Activated CD8-positive, alpha-beta T cell treated with anti-CD3 and anti-CD28 coated beads, Interleukin-2, amount 10 ng/mL, durations not matched to agents 7 days and 5 days (primary cell): ENCODE measurements at regions not wholly inside any gene's neighbourhood (a gene's known extent, or its start where the extent isn't known, plus 50 kb on each side); places are given as distances from the start of the nearest gene placed in this dataset.

Source experiments
- ATAC-seq: fragments of 150-1000 bp; cut with Tn5 transposase; one replicate; pipeline ENCODE4 v1.10.0; 2021; ENCODE audit warnings: moderate library complexity
- CTCF ChIA-PET: fragments of 350-600 bp; sonication (Branson Sonifier 250); formaldehyde crosslinking; loops from one replicate; lab custom pipeline; 2021; ENCODE audit warnings: antibody characterized with exemption; lab: Charles Lee
- POLR2A ChIA-PET: fragments of 350-600 bp; sonication (Branson Sonifier 250); formaldehyde crosslinking; loops from one replicate; lab custom pipeline; 2021; ENCODE audit warnings: antibody characterized with exemption; lab: Charles Lee
- DNase-seq: peaks from one replicate; pipeline ENCODE4 v3.0.0-alpha.2; 2020
- H3K27ac Mint-ChIP-seq: one replicate; pipeline ENCODE4 v1.8.0; 2021; ENCODE audit warnings: mild to moderate bottlenecking, mixed read lengths
- H3K27me3 Mint-ChIP-seq: one replicate; pipeline ENCODE4 v1.8.0; 2021; ENCODE audit warnings: low read depth, mixed read lengths
- H3K36me3 Mint-ChIP-seq: one replicate; pipeline ENCODE4 v1.8.0; 2021; ENCODE audit warnings: low read depth, mixed read lengths
- H3K4me1 Mint-ChIP-seq: one replicate; pipeline ENCODE4 v1.8.0; 2021; ENCODE audit warnings: low read depth, mixed read lengths
- H3K4me3 Mint-ChIP-seq: one replicate; pipeline ENCODE4 v1.8.0; 2021; ENCODE audit warnings: mild to moderate bottlenecking, mixed read lengths
- H3K9me3 Mint-ChIP-seq: one replicate; pipeline ENCODE4 v1.8.0; 2022; ENCODE audit warnings: mixed read lengths; ENCODE audit not compliant: insufficient read depth

DNA sequence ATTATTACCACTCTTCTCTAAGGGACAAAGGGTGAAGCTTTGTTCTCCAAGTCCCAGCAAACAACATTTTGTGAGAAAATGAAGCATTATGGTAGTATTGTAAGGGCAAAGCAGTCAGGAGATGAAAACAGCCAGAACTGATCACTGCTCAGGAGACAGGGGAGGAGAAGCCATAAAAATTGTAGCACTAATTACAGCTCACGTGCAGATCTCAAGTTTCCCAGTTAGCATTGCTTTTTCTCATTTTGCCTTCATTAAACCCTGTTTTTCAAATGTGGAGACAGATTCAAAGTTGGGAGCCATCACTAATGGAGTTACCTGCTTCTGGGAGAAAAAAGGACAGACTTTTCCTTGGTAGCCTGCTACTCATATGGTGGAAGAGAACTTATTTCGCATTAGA is 210.9 kb upstream of the PDE10A start:
- ChIA-PET CTCF (interaction anchor here (1.0 kb wide), 1 partner anchor 11 kb away, joined by 3 read pairs; no protein-coding TSS in a partner anchor), POLR2A (no interaction called here)
- Mint-ChIP-seq H3K9me3 (no peaks in the 10 kb centered on the region), H3K27ac (no peak overlapping the region), H3K4me3 (no peak overlapping the region), H3K36me3 (no peaks in the 10 kb centered on the region), H3K27me3 (peaks cover 12% of the 10 kb centered on the region), H3K4me1 (no peaks in the 10 kb centered on the region)
- DNase-seq (no peak), ATAC-seq (no peak)

DNA sequence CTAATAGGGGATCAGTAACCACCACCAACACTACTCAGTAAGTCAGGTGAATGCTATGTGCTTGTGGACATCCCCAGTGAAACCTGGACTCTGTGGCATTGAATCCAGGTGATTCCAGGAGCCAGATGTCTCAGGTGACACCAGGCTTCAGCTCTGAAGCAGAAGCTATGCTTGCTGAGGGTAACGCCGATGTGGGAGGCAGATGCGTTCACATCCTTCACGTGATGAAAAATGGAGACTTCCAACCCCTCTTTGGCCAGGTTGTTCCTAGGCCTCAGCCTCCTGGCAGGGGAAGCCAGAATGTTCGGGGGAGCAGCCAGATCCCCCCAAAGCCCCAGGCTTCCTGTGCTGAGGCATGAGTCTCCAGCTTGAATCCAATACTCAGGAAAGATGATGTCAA is 209.8 kb upstream of the PDE10A start:
- Mint-ChIP-seq H3K27me3 (peaks cover 14% of the 10 kb centered on the region), H3K36me3 (no peaks in the 10 kb centered on the region), H3K27ac (no peak overlapping the region), H3K4me3 (no peak overlapping the region), H3K4me1 (no peaks in the 10 kb centered on the region), H3K9me3 (no peaks in the 10 kb centered on the region)
- POLR2A ChIA-PET, result no interaction called here
- CTCF ChIA-PET, result no interaction called here
- DNase-seq (no peak), ATAC-seq (no peak)

DNA sequence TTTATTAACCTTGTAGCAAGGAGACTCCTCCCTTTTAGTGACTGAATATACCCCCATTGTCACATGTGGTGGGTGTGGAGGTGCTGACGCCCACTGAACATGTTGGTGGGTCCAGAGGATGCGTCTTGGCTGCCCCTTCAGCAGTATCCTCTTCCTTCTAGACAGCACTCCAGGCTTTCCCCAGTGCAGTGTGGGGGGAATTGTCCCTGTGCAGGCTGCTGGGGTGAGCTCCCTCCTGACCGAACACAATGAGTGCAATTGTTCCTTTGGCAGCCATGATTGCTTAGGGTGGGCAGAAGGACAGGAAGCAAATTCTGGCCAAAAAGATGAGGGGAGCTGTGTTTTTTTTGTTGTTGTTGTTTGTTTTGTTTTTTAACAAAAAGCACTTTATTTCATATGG is 209.3 kb upstream of the PDE10A start:
- ChIA-PET CTCF (no interaction called here), POLR2A (no interaction called here)
- Mint-ChIP-seq H3K4me3 (no peak overlapping the region), H3K9me3 (no peaks in the 10 kb centered on the region), H3K4me1 (no peaks in the 10 kb centered on the region), H3K27me3 (peaks cover 14% of the 10 kb centered on the region), H3K27ac (no peak overlapping the region), H3K36me3 (no peaks in the 10 kb centered on the region)
- DNase-seq (no peak), ATAC-seq (no peak)

DNA sequence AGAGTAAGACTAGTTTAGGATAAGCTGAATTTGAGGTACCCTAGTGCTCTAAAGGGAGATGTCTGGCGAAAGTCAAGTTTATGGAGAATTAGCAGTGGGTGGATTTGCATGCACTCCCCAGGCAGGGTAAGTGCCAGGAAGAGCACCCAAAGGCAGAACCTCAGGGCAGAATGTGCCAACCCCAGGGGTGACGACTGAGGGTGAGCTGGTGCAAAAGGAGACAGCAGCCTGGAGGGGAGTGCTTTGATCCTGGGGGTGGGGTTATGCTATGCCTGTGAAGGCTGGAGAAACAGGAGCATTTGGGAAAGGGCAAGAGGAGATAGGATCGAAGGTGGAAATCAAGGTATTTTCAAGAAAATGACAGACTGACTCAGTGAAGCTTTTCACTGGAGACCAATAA is 208.5 kb upstream of the PDE10A start:
- ATAC-seq (no peak), DNase-seq (no peak)
- Mint-ChIP-seq H3K36me3 (no peaks in the 10 kb centered on the region), H3K4me3 (no peak overlapping the region), H3K9me3 (peaks cover 2% of the 10 kb centered on the region), H3K4me1 (no peaks in the 10 kb centered on the region), H3K27me3 (peaks cover 11% of the 10 kb centered on the region), H3K27ac (no peak overlapping the region)
- POLR2A ChIA-PET, result no interaction called here
- CTCF ChIA-PET, result no interaction called here

DNA sequence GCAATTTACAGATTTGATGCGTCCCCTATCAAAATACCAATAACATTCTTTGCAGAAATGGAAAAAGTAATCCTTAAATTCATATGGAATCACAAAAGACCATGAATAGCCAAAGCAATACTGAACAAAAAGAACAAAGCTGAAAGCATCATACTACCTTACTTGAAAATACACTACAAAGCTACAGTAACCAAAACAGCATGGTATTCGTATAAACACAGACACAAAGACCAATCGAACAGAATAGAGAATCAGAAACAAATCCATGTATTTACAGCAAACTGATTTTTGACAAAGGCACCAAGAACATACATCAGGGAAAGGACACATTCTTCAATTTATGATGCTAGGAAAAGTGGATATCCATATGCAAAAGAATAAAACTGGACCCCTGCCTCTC is 206.5 kb upstream of the PDE10A start:
- no peak for DNase-seq
- no peak for ATAC-seq
- H3K27me3 Mint-ChIP-seq, result peaks cover 6% of the 10 kb centered on the region
- H3K27ac Mint-ChIP-seq, result no peak overlapping the region
- H3K9me3 Mint-ChIP-seq, result peaks cover 6% of the 10 kb centered on the region
- CTCF ChIA-PET, result no interaction called here
- no peaks in the 10 kb centered on the region for H3K4me1 Mint-ChIP-seq
- no peak overlapping the region for H3K4me3 Mint-ChIP-seq
- POLR2A ChIA-PET, result no interaction called here
- no peaks in the 10 kb centered on the region for H3K36me3 Mint-ChIP-seq

DNA sequence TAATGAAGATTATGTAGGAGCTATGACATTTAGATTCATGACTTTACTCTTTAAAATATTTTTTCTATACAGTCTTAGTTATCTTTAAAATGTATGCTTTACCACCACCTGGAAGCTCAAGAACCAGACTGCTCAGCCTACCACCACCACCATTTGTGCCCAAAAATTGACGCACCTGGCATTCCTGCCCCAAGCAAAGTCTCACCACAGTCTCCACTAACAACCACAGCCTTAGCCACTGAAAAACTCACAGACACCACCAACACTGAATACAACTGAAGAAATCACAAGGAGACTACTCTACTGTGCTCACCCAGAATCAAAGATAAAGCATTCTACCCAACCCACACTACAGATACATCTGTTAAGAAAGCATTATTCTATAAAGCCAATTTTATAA is 201.9 kb upstream of the PDE10A start:
- Mint-ChIP-seq H3K27me3 (peaks cover 10% of the 10 kb centered on the region), H3K9me3 (peaks cover 6% of the 10 kb centered on the region), H3K4me3 (no peak overlapping the region), H3K4me1 (no peaks in the 10 kb centered on the region), H3K27ac (no peak overlapping the region), H3K36me3 (no peaks in the 10 kb centered on the region)
- ChIA-PET CTCF (no interaction called here), POLR2A (no interaction called here)
- DNase-seq (no peak), ATAC-seq (no peak)

DNA sequence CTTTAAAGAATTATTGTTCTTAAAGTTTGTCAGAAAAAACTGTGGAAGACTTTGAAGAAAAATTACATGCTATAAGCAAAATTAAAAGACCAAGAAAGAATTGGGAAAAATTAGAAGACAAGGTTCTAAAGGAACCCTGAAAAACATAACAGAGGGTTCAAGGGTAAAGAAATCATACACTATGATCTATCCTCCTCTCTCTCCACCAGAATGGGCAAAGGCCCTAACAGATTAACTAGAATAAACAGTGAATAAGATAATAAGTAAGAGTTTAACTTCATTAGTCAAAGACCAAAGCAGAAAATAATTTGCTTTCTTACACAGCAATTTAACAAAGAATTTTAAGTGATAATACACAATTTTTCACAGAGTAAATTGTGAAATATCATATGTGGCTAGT is 201.2 kb upstream of the PDE10A start:
- H3K27ac Mint-ChIP-seq, result no peak overlapping the region
- H3K4me1 Mint-ChIP-seq, result no peaks in the 10 kb centered on the region
- ChIA-PET POLR2A (no interaction called here), CTCF (no interaction called here)
- DNase-seq (no peak), ATAC-seq (no peak)
- peaks cover 11% of the 10 kb centered on the region for H3K27me3 Mint-ChIP-seq
- no peaks in the 10 kb centered on the region for H3K36me3 Mint-ChIP-seq
- H3K9me3 Mint-ChIP-seq, result peaks cover 6% of the 10 kb centered on the region
- H3K4me3 Mint-ChIP-seq, result no peak overlapping the region

DNA sequence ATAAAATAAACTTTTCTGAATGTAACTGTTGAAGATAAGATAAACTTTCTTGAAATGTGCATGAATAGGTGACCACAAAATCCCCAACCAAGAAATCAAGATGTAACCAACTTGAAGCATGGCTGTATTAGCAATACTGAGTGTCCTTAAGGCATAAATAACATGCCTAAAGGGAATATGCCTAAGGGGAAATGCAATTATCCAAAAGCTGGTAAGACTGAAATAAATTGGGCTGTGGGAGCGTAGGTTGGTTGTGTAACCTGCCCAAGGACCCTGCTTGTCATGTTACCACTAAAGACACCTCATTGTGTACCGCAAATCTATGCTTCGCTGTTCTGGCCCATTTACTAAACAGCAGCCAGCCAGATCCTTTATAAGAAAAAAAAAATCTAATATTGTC is 200.8 kb upstream of the PDE10A start:
- H3K27me3 Mint-ChIP-seq, result peaks cover 12% of the 10 kb centered on the region
- ATAC-seq (no peak), DNase-seq (no peak)
- H3K4me3 Mint-ChIP-seq, result no peak overlapping the region
- H3K9me3 Mint-ChIP-seq, result peaks cover 6% of the 10 kb centered on the region
- no peaks in the 10 kb centered on the region for H3K36me3 Mint-ChIP-seq
- no peak overlapping the region for H3K27ac Mint-ChIP-seq
- POLR2A ChIA-PET, result no interaction called here
- CTCF ChIA-PET, result no interaction called here
- no peaks in the 10 kb centered on the region for H3K4me1 Mint-ChIP-seq

DNA sequence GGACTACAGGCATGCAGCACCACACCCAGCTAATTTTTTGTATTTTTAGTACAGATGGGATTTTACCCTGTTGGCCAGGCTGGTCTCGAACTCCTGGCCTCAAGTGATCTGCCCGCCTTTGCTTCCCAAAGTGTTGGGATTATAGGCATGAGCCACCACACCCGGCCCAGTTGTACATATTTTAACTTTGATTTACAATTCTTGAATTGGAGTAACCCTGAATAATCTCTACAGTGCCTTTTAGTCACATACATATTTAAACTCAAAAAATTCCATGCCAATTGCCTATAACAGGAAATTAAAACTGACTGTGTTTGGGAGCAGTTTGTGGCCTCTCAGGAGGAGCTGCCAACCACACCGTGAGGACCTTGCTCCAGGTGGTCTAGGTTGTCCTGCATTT is 199.8 kb upstream of the PDE10A start:
- H3K27me3 Mint-ChIP-seq, result peaks cover 11% of the 10 kb centered on the region
- no peak overlapping the region for H3K4me3 Mint-ChIP-seq
- H3K4me1 Mint-ChIP-seq, result no peaks in the 10 kb centered on the region
- H3K9me3 Mint-ChIP-seq, result peaks cover 6% of the 10 kb centered on the region
- H3K27ac Mint-ChIP-seq, result no peak overlapping the region
- ATAC-seq, result no peak
- H3K36me3 Mint-ChIP-seq, result no peaks in the 10 kb centered on the region
- CTCF ChIA-PET, result no interaction called here
- POLR2A ChIA-PET, result no interaction called here
- no peak for DNase-seq

DNA sequence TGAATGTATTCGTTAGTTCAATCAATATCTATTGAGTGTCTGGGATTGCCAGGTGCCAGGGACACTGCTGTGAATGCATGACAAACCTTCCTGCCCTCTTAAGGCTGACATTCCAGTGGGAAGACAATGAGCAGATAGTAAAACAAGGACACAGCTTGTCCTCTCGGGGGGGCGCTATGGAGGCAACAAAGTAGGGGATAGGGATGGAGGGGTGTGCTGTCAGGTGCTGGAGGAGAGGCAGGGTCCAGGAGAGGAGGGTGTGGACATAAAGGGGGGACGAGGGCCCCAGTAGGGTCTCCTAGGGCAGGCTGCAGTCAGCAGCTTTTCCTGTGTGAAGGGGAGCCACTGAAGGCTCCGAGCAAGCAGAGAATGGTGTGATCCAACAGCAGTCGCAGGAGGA is 198.2 kb upstream of the PDE10A start:
- no peaks in the 10 kb centered on the region for H3K36me3 Mint-ChIP-seq
- peaks cover 20% of the 10 kb centered on the region for H3K27me3 Mint-ChIP-seq
- no peaks in the 10 kb centered on the region for H3K9me3 Mint-ChIP-seq
- no peak overlapping the region for H3K4me3 Mint-ChIP-seq
- ATAC-seq, result no peak
- ChIA-PET POLR2A (no interaction called here), CTCF (interaction anchor here (2.3 kb wide), 1 partner anchor 11 kb away, joined by 8 read pairs; no protein-coding TSS in a partner anchor)
- H3K27ac Mint-ChIP-seq, result no peak overlapping the region
- DNase-seq, result no peak
- no peaks in the 10 kb centered on the region for H3K4me1 Mint-ChIP-seq

DNA sequence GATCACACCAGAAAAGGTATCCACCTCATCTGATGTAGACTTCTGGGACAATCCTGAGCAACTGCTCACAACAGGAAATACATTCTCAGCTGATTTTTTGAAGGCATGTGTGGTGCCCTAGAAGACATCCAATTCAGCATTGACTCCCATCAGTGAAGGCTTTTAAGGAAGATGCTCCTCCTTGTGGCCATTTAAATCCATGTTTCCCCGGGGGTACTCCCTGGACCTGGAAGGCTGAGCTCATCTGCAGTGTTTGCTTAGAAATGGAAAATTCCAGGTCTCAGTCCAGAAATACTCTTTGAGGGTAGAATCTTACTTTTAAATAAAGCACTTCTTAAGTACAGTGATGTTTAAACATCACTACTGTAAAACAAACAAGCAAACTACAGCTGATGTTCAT is 195.5 kb upstream of the PDE10A start:
- peaks cover 24% of the 10 kb centered on the region for H3K27me3 Mint-ChIP-seq
- H3K4me3 Mint-ChIP-seq, result no peak overlapping the region
- DNase-seq (no peak), ATAC-seq (no peak)
- H3K9me3 Mint-ChIP-seq, result no peaks in the 10 kb centered on the region
- no peaks in the 10 kb centered on the region for H3K4me1 Mint-ChIP-seq
- POLR2A ChIA-PET, result no interaction called here
- no peak overlapping the region for H3K27ac Mint-ChIP-seq
- CTCF ChIA-PET, result no interaction called here
- H3K36me3 Mint-ChIP-seq, result no peaks in the 10 kb centered on the region

DNA sequence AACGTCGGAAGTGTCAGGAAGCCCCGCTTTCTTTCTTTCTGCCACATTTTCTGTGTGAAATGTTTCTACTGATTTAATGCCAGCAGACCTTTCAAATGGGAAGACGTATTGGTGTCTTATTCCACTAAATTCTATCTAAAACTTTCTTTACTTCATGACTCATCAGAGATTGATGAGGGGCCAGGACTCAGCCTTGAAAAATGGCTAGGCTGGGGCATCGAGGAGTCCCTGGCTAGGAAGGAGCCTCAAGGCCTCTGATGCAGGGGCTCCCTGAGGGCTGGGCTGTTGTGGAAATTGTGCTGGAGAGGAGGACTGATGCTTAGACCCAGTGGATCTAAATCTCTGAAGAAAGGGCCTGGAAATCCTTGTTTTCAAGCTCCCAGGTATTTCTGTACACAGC is 192.8 kb upstream of the PDE10A start:
- Mint-ChIP-seq H3K27me3 (peaks cover 36% of the 10 kb centered on the region), H3K4me1 (no peaks in the 10 kb centered on the region), H3K9me3 (no peaks in the 10 kb centered on the region), H3K27ac (no peak overlapping the region), H3K36me3 (no peaks in the 10 kb centered on the region), H3K4me3 (no peak overlapping the region)
- ChIA-PET POLR2A (no interaction called here), CTCF (interaction anchor here (0.6 kb wide), 1 partner anchor 416 kb away, joined by 4 read pairs; no protein-coding TSS in a partner anchor)
- no peak for DNase-seq
- no peak for ATAC-seq

DNA sequence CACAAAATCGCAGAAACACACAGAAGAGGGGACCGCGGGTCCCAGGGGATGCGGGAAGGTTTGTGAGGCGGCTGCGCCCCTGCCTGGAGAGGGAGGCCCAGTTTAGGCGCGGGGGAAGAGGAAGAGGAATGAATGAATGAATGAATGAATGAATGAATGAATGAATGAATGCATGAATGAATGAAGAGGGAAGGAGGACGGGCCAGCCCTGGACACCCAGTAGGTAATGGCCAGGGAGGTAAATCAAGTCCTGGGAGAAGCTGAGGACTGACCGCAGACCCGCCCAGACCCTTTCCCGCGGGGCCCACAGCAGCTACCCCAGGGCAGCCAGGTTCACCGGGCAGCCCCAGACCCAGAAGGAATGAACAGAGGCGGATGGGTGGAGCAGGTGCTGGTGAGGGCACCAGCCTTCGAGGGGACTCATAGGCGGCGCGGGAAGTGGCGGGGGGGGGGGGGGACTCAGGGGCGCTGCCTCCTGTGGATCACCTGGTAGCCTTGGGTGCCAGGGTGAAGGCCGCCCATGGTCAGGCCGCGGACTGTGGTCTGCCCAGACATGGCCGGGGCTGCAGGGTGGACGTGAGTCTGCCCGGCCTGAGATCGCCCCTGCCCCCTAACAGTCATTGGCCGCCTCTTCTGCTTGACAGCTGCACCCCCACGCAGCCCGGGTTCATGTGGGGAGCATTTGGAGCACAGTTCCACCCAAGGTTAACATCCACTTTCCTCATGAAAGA is 192.0 kb upstream of the PDE10A start:
- no peak for ATAC-seq
- POLR2A ChIA-PET, result no interaction called here
- CTCF ChIA-PET, result interaction anchor here (0.6 kb wide), 1 partner anchor 415 kb away, joined by 4 read pairs; no protein-coding TSS in a partner anchor
- Mint-ChIP-seq H3K27me3 (peaks cover 42% of the 10 kb centered on the region), H3K36me3 (no peaks in the 10 kb centered on the region), H3K9me3 (no peaks in the 10 kb centered on the region), H3K27ac (no peak overlapping the region), H3K4me1 (no peaks in the 10 kb centered on the region), H3K4me3 (no peak overlapping the region)
- no peak for DNase-seq
